Left ventricle myocardium inferior (tissue), 1 donor: ENCODE measurements at regions not wholly inside any gene's neighbourhood (a gene's known extent, or its start where the extent isn't known, plus 50 kb on each side); places are given as distances from the start of the nearest gene placed in this dataset.
"Not testable (repeated sequence)": the region's sequence is repeated elsewhere in the genome, so short reads cannot be mapped to it uniquely, and the experiment has no call there.

Experiments used
- DNase-seq: peaks from one replicate; pipeline ENCODE4 v3.0.0-alpha.2; 2020
- H3K27ac ChIP-seq: fragments of 200-600 bp; replicated peaks from 2 replicates; pipeline ENCODE4 v1.8.0; 2021
- H3K27me3 ChIP-seq: fragments of 200-600 bp; 2 replicates; pipeline ENCODE4 v1.8.0; 2021; ENCODE audit warnings: low read depth
- H3K36me3 ChIP-seq: fragments of 200-600 bp; 2 replicates; pipeline ENCODE4 v1.8.0; 2021
- H3K4me1 ChIP-seq: fragments of 200-600 bp; 2 replicates; pipeline ENCODE4 v1.8.0; 2021
- H3K4me3 ChIP-seq: fragments of 200-600 bp; 2 replicates; pipeline ENCODE4 v1.8.0; 2021; ENCODE audit warnings: mild to moderate bottlenecking, moderate library complexity
- H3K9me3 ChIP-seq: fragments of 200-600 bp; replicated peaks from 2 replicates; pipeline ENCODE4 v1.8.0; 2021
- intact Hi-C: fragments of 100-400 bp; cut with micrococcal nuclease; formaldehyde crosslinking; loops from one replicate; pipeline ENCODE4 v1.11.0; 2022
- TF ChIP-seq, protein P1 (sequence below): fragments of 200-600 bp; IDR thresholded peaks from 2 replicates; pipeline ENCODE4 v1.8.0; 2021; ENCODE audit warnings: antibody characterized with exemption, mild to moderate bottlenecking, borderline replicate concordance
- donor health status: DM: no; HTN: yes; CAD: no; lungs with severe emphysema.

DNA sequence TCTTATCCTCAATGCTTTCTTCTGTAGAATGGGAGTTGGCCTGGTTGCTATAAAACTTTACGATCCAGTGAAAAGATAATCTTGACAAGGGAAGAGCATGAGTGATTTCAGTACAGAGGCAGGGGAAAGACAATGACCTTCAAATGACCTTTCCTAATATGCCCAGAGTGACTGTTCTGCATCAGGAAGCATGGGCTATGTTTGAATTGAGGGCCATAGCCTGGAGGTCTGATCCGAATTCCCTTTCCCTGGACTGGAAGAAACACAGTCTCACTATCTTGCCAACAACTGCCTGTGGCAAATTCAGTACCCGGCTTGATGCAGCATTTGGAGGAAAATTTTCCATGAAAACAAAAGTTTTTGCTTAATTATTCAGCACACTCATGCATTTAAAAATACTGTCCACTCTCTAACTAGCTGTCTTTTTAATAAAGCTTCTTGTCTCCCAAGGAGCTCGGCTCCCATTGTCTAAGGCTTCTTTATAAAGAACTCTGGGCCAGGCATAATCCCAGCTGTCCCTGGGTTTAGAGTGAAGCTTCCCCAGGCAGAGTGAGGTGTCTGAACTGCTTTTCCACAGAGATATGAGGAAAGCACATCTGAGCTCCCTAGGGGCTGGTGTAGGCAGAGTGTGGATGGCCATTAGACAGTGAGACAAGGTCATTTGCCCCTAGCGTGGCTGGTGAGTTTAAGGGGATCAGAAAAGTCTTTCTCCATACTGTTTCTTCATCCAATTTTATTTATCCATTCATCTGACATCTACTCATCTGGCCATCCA lies 132.7 kb upstream of the CADM1 start:
- no peaks in the 10 kb centered on the region for H3K36me3 ChIP-seq
- DNase-seq: no peak
- H3K27me3 ChIP-seq: peaks cover 12% of the 10 kb centered on the region
- intact Hi-C loops: no loop called here
- no peaks in the 10 kb centered on the region for H3K4me1 ChIP-seq
- H3K27ac ChIP-seq: no peak overlapping the region
- H3K4me3 ChIP-seq: no peak overlapping the region
- TF ChIP-seq, protein P1, sequence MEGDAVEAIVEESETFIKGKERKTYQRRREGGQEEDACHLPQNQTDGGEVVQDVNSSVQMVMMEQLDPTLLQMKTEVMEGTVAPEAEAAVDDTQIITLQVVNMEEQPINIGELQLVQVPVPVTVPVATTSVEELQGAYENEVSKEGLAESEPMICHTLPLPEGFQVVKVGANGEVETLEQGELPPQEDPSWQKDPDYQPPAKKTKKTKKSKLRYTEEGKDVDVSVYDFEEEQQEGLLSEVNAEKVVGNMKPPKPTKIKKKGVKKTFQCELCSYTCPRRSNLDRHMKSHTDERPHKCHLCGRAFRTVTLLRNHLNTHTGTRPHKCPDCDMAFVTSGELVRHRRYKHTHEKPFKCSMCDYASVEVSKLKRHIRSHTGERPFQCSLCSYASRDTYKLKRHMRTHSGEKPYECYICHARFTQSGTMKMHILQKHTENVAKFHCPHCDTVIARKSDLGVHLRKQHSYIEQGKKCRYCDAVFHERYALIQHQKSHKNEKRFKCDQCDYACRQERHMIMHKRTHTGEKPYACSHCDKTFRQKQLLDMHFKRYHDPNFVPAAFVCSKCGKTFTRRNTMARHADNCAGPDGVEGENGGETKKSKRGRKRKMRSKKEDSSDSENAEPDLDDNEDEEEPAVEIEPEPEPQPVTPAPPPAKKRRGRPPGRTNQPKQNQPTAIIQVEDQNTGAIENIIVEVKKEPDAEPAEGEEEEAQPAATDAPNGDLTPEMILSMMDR: no peak
- H3K9me3 ChIP-seq: no peaks in the 10 kb centered on the region

DNA sequence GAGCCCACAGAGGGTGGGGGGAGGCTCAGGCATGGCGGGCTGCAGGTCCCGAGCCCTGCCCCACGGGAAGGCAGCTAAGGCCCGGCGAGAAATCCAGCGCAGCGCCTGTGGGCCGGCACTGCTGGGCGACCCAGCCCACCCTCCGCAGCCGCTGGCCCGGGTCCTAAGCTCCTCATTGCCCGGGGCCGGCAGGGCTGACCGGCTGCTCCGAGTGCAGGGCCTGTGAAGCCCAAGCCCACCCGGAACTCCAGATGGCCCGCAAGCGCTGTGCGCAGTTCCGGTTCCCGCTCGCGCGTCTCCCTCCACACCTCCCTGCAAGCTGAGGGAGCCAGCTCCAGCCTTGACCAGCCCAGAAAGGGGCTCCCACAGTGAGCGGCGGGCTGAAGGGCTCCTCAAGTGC lies 129.8 kb upstream of the CADM1 start:
- H3K4me1 ChIP-seq, H3K36me3 ChIP-seq, H3K9me3 ChIP-seq, intact Hi-C loops, DNase-seq, H3K4me3 ChIP-seq, H3K27ac ChIP-seq: not testable (repeated sequence)
- H3K27me3 ChIP-seq: peaks cover 18% of the 10 kb centered on the region

DNA sequence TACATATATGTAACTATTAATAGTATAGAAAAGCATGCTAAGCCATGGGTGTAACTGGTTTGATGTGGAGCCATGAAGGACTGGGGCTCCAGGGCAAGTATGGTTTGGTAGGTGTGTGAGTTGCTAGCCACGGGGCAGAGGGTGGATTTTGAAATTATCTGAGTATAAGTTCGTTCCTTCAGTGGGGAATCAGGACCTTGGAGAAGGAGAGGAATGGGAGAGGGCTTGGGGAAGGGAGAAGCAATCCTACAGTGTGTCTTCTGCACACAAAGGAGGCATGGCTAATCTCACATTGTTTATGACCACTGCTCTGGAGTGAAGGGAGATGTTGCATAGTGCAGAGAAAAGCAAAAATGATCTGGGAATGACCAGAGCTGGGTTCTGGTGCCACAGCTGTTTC lies 127.8 kb upstream of the CADM1 start:
- H3K4me1 ChIP-seq: no peaks in the 10 kb centered on the region
- no peaks in the 10 kb centered on the region for H3K9me3 ChIP-seq
- H3K36me3 ChIP-seq: no peaks in the 10 kb centered on the region
- intact Hi-C loops: no loop called here
- peaks cover 18% of the 10 kb centered on the region for H3K27me3 ChIP-seq
- TF ChIP-seq, protein P1: no peak
- H3K27ac ChIP-seq: no peak overlapping the region
- no peak overlapping the region for H3K4me3 ChIP-seq
- no peak for DNase-seq

DNA sequence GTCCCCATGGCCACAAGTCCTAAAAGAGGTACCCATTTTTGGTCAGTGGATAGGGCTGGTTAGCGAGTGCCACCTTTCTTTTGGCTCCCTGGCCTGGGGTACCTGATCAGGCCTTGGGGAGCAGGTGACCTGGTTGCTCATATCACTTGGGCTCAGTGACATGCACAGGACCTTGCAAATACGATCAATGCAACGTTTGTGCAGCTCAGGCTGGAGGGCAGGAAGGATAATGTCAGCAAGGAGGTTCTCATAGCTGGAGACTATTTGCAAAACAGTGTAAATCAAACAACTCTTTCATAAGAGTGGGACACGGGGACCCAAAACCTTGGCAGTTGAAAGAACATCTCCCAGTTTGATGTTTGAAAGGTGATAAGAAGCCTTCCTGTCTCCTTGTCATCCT lies 127.4 kb upstream of the CADM1 start:
- DNase-seq: no peak
- H3K9me3 ChIP-seq: no peaks in the 10 kb centered on the region
- no peak overlapping the region for H3K4me3 ChIP-seq
- H3K27me3 ChIP-seq: peaks cover 17% of the 10 kb centered on the region
- H3K27ac ChIP-seq: no peak overlapping the region
- no peaks in the 10 kb centered on the region for H3K36me3 ChIP-seq
- intact Hi-C loops: no loop called here
- TF ChIP-seq, protein P1: no peak
- H3K4me1 ChIP-seq: no peaks in the 10 kb centered on the region

DNA sequence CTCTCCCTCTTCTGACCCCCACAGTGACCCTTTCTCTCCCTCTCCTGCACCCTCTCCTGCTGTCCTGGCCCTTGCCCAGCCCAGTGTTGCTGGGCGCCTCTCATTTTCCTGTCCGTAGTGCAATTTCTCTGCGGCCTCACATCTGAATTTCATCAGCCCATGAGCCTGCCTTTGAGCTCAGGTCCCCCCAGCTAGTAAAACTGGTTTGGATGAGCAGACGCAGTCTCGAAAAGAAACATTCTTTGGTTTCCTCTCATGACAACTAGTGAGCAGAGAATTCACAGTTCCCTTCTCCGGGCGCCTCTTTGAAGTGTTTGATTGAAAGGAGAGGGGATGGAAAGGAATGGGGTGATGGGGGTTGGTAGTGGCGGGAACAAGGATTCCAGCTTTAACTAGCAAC lies 126.0 kb upstream of the CADM1 start:
- Histone ChIP-seq H3K4me3 (no peak overlapping the region), H3K4me1 (no peaks in the 10 kb centered on the region), H3K27me3 (peaks cover 13% of the 10 kb centered on the region), H3K36me3 (no peaks in the 10 kb centered on the region), H3K9me3 (no peaks in the 10 kb centered on the region), H3K27ac (no peak overlapping the region)
- intact Hi-C loops: no loop called here
- TF ChIP-seq, protein P1: no peak
- no peak for DNase-seq

DNA sequence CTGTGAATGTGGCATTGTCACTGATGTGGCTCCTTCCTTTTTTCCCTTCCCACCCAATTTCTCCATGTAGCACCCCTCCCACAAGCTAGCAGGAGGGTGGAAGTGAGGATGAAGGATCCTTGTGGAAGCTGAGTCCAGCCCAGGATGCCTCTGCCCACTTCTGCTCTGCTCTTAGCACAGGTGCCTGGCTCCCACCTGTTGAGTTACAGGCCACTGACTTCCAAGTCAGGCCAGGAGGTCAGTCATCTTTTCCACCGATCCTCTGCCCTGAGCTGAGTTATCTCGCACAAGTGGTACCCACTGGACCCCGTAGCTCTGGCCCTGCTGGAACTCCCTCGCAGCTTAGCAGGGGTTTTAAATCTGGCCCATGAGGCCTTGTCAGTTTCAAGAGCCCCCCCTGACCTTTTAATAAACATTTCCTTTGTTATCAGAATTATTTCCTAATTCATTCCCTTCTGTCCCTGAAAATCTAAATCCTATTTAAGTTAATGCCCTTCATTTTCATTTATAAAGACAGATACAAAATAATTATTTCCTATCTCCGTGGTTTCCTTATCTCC lies 125.3 kb upstream of the CADM1 start:
- Histone ChIP-seq H3K27ac (no peak overlapping the region), H3K4me3 (no peak overlapping the region), H3K36me3 (no peaks in the 10 kb centered on the region), H3K4me1 (no peaks in the 10 kb centered on the region), H3K27me3 (peaks cover 13% of the 10 kb centered on the region), H3K9me3 (no peaks in the 10 kb centered on the region)
- intact Hi-C loops: no loop called here
- no peak for DNase-seq
- TF ChIP-seq, protein P1: no peak
